Loucy (cell line): ENCODE measurements at regions not wholly inside any gene's neighbourhood (a gene's known extent, or its start where the extent isn't known, plus 50 kb on each side); places are given as distances from the start of the nearest gene placed in this dataset.
A peak's percentile ranks its signal among the peaks of the same experiment; 100 is the strongest.

Experiments used
- H2AFZ ChIP-seq: fragments of 200-600 bp; sonication (generic); 2 replicates; pipeline ENCODE4 v1.6.0; 2016; ENCODE audit warnings: antibody characterized with exemption, mild to moderate bottlenecking, low read length, moderate library complexity
- H3F3A ChIP-seq: fragments of 200-600 bp; 2 replicates; pipeline ENCODE4 v1.6.0; 2016; ENCODE audit warnings: antibody characterized with exemption, low read depth, mild to moderate bottlenecking
- H3K27me3 ChIP-seq: fragments of 200-600 bp; sonication (generic); 2 replicates; pipeline ENCODE4 v1.6.1; 2014; ENCODE audit warnings: low read length, mild to moderate bottlenecking; ENCODE audit not compliant: insufficient read depth, poor library complexity, severe bottlenecking
- H3K36me3 ChIP-seq: fragments of 200-600 bp; sonication (generic); 2 replicates; pipeline ENCODE4 v1.6.1; 2016; ENCODE audit warnings: low read length; ENCODE audit not compliant: insufficient read depth
- H3K4me1 ChIP-seq: fragments of 200-600 bp; sonication (generic); 2 replicates; pipeline ENCODE4 v1.5.1; 2014; ENCODE audit warnings: low read length, mild to moderate bottlenecking; ENCODE audit not compliant: insufficient read depth, poor library complexity, severe bottlenecking
- H3K4me2 ChIP-seq: fragments of 200-600 bp; sonication (generic); 2 replicates; pipeline ENCODE4 v1.6.0; 2014; ENCODE audit warnings: antibody characterized with exemption, low read length, low read depth, mild to moderate bottlenecking; ENCODE audit not compliant: poor library complexity, severe bottlenecking
- H3K4me3 ChIP-seq: fragments of 200-600 bp; sonication (generic); 2 replicates; pipeline ENCODE4 v1.5.1; 2014; ENCODE audit warnings: low read length, mild to moderate bottlenecking, mixed read lengths; ENCODE audit not compliant: poor library complexity, severe bottlenecking
- H3K79me2 ChIP-seq: fragments of 200-600 bp; sonication (generic); 2 replicates; pipeline ENCODE4 v1.6.1; 2014; ENCODE audit warnings: low read length; ENCODE audit not compliant: insufficient read depth
- H3K9ac ChIP-seq: fragments of 200-600 bp; sonication (generic); 2 replicates; pipeline ENCODE4 v1.6.0; 2014; ENCODE audit warnings: mild to moderate bottlenecking, low read depth, low read length, moderate library complexity; ENCODE audit not compliant: poor library complexity, severe bottlenecking
- H3K9me2 ChIP-seq: fragments of 200-600 bp; sonication (generic); replicated peaks from 2 replicates; pipeline ENCODE4 v1.6.1; 2016; ENCODE audit warnings: low read depth, low read length, mixed read lengths
- H3K9me3 ChIP-seq: fragments of 200-600 bp; sonication (generic); 2 replicates; pipeline ENCODE4 v1.6.1; 2014; ENCODE audit warnings: mild to moderate bottlenecking, antibody characterized with exemption, low read length, low read depth; ENCODE audit not compliant: insufficient read depth
- H4K20me1 ChIP-seq: fragments of 200-600 bp; sonication (generic); 2 replicates; pipeline ENCODE4 v1.6.0; 2014; ENCODE audit warnings: antibody characterized with exemption, low read length, mild to moderate bottlenecking; ENCODE audit not compliant: insufficient read depth, poor library complexity, severe bottlenecking
- CTCF ChIP-seq: fragments of 200-600 bp; sonication (generic); conservative IDR thresholded peaks from 2 replicates; pipeline ENCODE4 v1.5.1; 2014; ENCODE audit warnings: mild to moderate bottlenecking, antibody characterized with exemption, low read length
- EZH2phosphoT487 ChIP-seq: fragments of 200-600 bp; IDR thresholded peaks from 2 replicates; pipeline ENCODE4 v1.6.1; 2018; ENCODE audit warnings: antibody characterized with exemption, mild to moderate bottlenecking, moderate library complexity, borderline replicate concordance

- H3K4me2 ChIP-seq, result no peak overlapping the region
- H3F3A ChIP-seq, result no peaks in the 10 kb centered on the region
- no peaks in the 10 kb centered on the region for H3K9me3 ChIP-seq
- H3K36me3 ChIP-seq, result no peaks in the 10 kb centered on the region
- no peak overlapping the region for H3K4me3 ChIP-seq
- no peak overlapping the region for H2AFZ ChIP-seq
- no peak overlapping the region for H3K9ac ChIP-seq
- TF ChIP-seq CTCF (no peak), EZH2phosphoT487 (no peak)
- H3K4me1 ChIP-seq, result no peaks in the 10 kb centered on the region
- no peaks in the 10 kb centered on the region for H4K20me1 ChIP-seq
- no peaks in the 10 kb centered on the region for H3K9me2 ChIP-seq
- H3K79me2 ChIP-seq, result no peaks in the 10 kb centered on the region
- no peaks in the 10 kb centered on the region for H3K27me3 ChIP-seq
Observed at GRCh38 chr18:55805666-55806065, 217.7 kb upstream of the TCF4 start.

GRCh38 chr18:55795101-55795669 lies 207.2 kb upstream of the TCF4 start:
- H3K27me3 ChIP-seq, result no peaks in the 10 kb centered on the region
- H3K4me2 ChIP-seq, result no peak overlapping the region
- no peak overlapping the region for H3K4me3 ChIP-seq
- no peaks in the 10 kb centered on the region for H4K20me1 ChIP-seq
- no peak overlapping the region for H3K9ac ChIP-seq
- no peaks in the 10 kb centered on the region for H3K9me3 ChIP-seq
- no peaks in the 10 kb centered on the region for H3K36me3 ChIP-seq
- no peaks in the 10 kb centered on the region for H3K4me1 ChIP-seq
- H3F3A ChIP-seq, result no peaks in the 10 kb centered on the region
- TF ChIP-seq CTCF (no peak), EZH2phosphoT487 (no peak)
- no peaks in the 10 kb centered on the region for H3K79me2 ChIP-seq
- H3K9me2 ChIP-seq, result no peaks in the 10 kb centered on the region
- H2AFZ ChIP-seq, result peak overlapping the region; percentile 41

- no peak overlapping the region for H3K4me3 ChIP-seq
- no peaks in the 10 kb centered on the region for H3K4me1 ChIP-seq
- H3K9me3 ChIP-seq, result no peaks in the 10 kb centered on the region
- no peak overlapping the region for H3K9ac ChIP-seq
- H3K79me2 ChIP-seq, result no peaks in the 10 kb centered on the region
- no peaks in the 10 kb centered on the region for H3K36me3 ChIP-seq
- no peaks in the 10 kb centered on the region for H3F3A ChIP-seq
- no peaks in the 10 kb centered on the region for H4K20me1 ChIP-seq
- TF ChIP-seq CTCF (no peak), EZH2phosphoT487 (no peak)
- H3K4me2 ChIP-seq, result no peak overlapping the region
- no peaks in the 10 kb centered on the region for H3K27me3 ChIP-seq
- H3K9me2 ChIP-seq, result no peaks in the 10 kb centered on the region
- peak overlapping the region; percentile 41; the same call in 1 of the 2 replicates for H2AFZ ChIP-seq
Observed at GRCh38 chr18:55794288-55795052, 206.5 kb upstream of the TCF4 start.
